IMR-90 (cell line): ENCODE measurements at regions not wholly inside any gene's neighbourhood (a gene's known extent, or its start where the extent isn't known, plus 50 kb on each side); places are given as distances from the start of the nearest gene placed in this dataset.

ENCODE experiments used
- ATAC-seq: fragments of 200-7000 bp; cut with Tn5 transposase; 2 replicates; pipeline ENCODE4 v1.9.1; 2020; ENCODE audit warnings: low read depth, mild to moderate bottlenecking, moderate library complexity
- BruUV-seq: library from RNA; stranded (reverse); fragments of 400-500 nt; replicated peaks from 2 replicates; lab custom pipeline; 2021; lab: Mats Ljungman, UMichigan
- CTCF ChIA-PET: fragments of 300-600 bp; formaldehyde crosslinking; extraction: SDS; loops from one replicate; lab custom pipeline; 2021; ENCODE audit warnings: antibody characterized with exemption; lab: Yijun Ruan, JAX
- POLR2A ChIA-PET: fragments of 300-600 bp; sonication (Branson Sonifier 250); formaldehyde crosslinking; loops from one replicate; lab custom pipeline; 2022; ENCODE audit warnings: antibody characterized with exemption; ENCODE audit not compliant: unreplicated experiment; lab: Charles Lee
- DNase-seq: peaks from one replicate; pipeline ENCODE4 v3.0.0; 2013
- H2AFZ ChIP-seq: replicated peaks from 2 replicates; pipeline ENCODE3; 2013; ENCODE audit warnings: low read length, mild to moderate bottlenecking; ENCODE audit not compliant: poor library complexity
- H2AK5ac ChIP-seq: 2 replicates; pipeline ENCODE4 v1.6.1; 2013; ENCODE audit warnings: low read depth, low read length, inconsistent platforms
- H2AK9ac ChIP-seq: replicated peaks from 2 replicates; pipeline ENCODE3; 2013; ENCODE audit warnings: mild to moderate bottlenecking, low read depth, low read length, moderate library complexity; ENCODE audit not compliant: poor library complexity
- H2BK120ac ChIP-seq: 2 replicates; pipeline ENCODE4 v1.6.1; 2013; ENCODE audit warnings: low read depth, low read length, inconsistent platforms
- H2BK15ac ChIP-seq: 3 replicates; pipeline ENCODE4 v1.6.1; 2013; ENCODE audit warnings: low read depth, low read length, inconsistent platforms
- H2BK20ac ChIP-seq: 2 replicates; pipeline ENCODE4 v1.6.1; 2013; ENCODE audit warnings: low read depth, mild to moderate bottlenecking, inconsistent platforms, low read length, moderate library complexity
- H2BK5ac ChIP-seq: 2 replicates; pipeline ENCODE4 v1.6.1; 2013; ENCODE audit warnings: mild to moderate bottlenecking, low read depth, low read length, inconsistent platforms; ENCODE audit not compliant: poor library complexity, severe bottlenecking
- H3K14ac ChIP-seq: replicated peaks from 2 replicates; pipeline ENCODE4 v1.6.1; 2013; ENCODE audit warnings: low read depth, low read length, inconsistent platforms
- H3K18ac ChIP-seq: 2 replicates; pipeline ENCODE4 v1.6.1; 2013; ENCODE audit warnings: low read depth, low read length, control low read depth
- H3K23ac ChIP-seq: 2 replicates; pipeline ENCODE4 v1.6.1; 2013; ENCODE audit warnings: low read depth, low read length, inconsistent platforms
- H3K27ac ChIP-seq: 2 replicates; pipeline ENCODE4 v1.5.1; 2013; ENCODE audit warnings: mild to moderate bottlenecking, control low read depth, low read length; ENCODE audit not compliant: insufficient read depth
- H3K27me3 ChIP-seq: 2 replicates; pipeline ENCODE4 v1.6.1; 2013; ENCODE audit warnings: low read length; ENCODE audit not compliant: control insufficient read depth, insufficient read depth
- H3K36me3 ChIP-seq: 2 replicates; pipeline ENCODE4 v1.6.1; 2013; ENCODE audit warnings: low read length, mixed read lengths; ENCODE audit not compliant: control insufficient read depth, insufficient read depth
- H3K4ac ChIP-seq: 2 replicates; pipeline ENCODE4 v1.6.1; 2013; ENCODE audit warnings: low read depth, low read length, inconsistent platforms
- H3K4me1 ChIP-seq: 2 replicates; pipeline ENCODE4 v1.6.1; 2013; ENCODE audit warnings: low read length, mixed read lengths; ENCODE audit not compliant: control insufficient read depth, insufficient read depth
- H3K4me2 ChIP-seq: 2 replicates; pipeline ENCODE4 v1.6.1; 2013; ENCODE audit warnings: low read depth, mild to moderate bottlenecking, control low read depth, low read length, moderate library complexity
- H3K4me3 ChIP-seq: 2 replicates; pipeline ENCODE4 v1.5.1; 2013; ENCODE audit warnings: low read depth, mild to moderate bottlenecking, control low read depth, low read length, moderate library complexity; ENCODE audit not compliant: insufficient read depth
- H3K56ac ChIP-seq: 2 replicates; pipeline ENCODE4 v1.6.1; 2013; ENCODE audit warnings: low read length, inconsistent platforms; ENCODE audit not compliant: insufficient read depth; ENCODE audit errors: extremely low read depth
- H3K79me1 ChIP-seq, 2 experiments: 2 replicates each; pipeline ENCODE4 v1.6.1; 2013; ENCODE audit warnings: low read length in 2 of 2, inconsistent platforms in 1 of 2, low read depth in 1 of 2
- H3K9ac ChIP-seq: 2 replicates; pipeline ENCODE4 v1.6.1; 2013; ENCODE audit warnings: low read depth, low read length, control low read depth
- H3K9me1 ChIP-seq: 2 replicates; pipeline ENCODE4 v1.6.1; 2013; ENCODE audit warnings: low read length, inconsistent platforms; ENCODE audit not compliant: insufficient read depth
- H3K9me3 ChIP-seq: 2 replicates; pipeline ENCODE4 v1.6.1; 2013; ENCODE audit warnings: low read length; ENCODE audit not compliant: control insufficient read depth, insufficient read depth
- H4K20me1 ChIP-seq: 2 replicates; pipeline ENCODE4 v1.6.1; 2013; ENCODE audit warnings: low read length, inconsistent platforms; ENCODE audit not compliant: insufficient read depth
- H4K5ac ChIP-seq: 2 replicates; pipeline ENCODE4 v1.6.1; 2013; ENCODE audit warnings: mild to moderate bottlenecking, low read depth, low read length, control low read depth
- H4K8ac ChIP-seq, 2 experiments: 2 replicates each; pipeline ENCODE4 v1.6.1; 2013; ENCODE audit warnings: low read depth in 2 of 2, low read length in 2 of 2, control low read depth in 1 of 2, inconsistent platforms in 1 of 2
- H4K91ac ChIP-seq: 2 replicates; pipeline ENCODE4 v1.6.1; 2013; ENCODE audit warnings: low read depth, low read length, inconsistent platforms; ENCODE audit not compliant: insufficient read depth
- BHLHE40 ChIP-seq: fragments of 150-350 bp; IDR thresholded peaks from 2 replicates; pipeline ENCODE4 v1.6.1; 2016; ENCODE audit warnings: mild to moderate bottlenecking, low read depth, low read length
- CHD1 ChIP-seq: IDR thresholded peaks from 2 replicates; pipeline ENCODE4 v1.6.1; 2012; ENCODE audit warnings: low read depth, low read length, improper control_type of control experiment
- NFE2L2 ChIP-seq: fragments of 150-350 bp; IDR thresholded peaks from 2 replicates; pipeline ENCODE4 v1.6.1; 2016; ENCODE audit warnings: low read depth, mild to moderate bottlenecking, low read length
- RAD21 ChIP-seq: IDR thresholded peaks from 2 replicates; pipeline ENCODE4 v1.6.1; 2012; ENCODE audit warnings: low read length, improper control_type of control experiment
- RCOR1 ChIP-seq: IDR thresholded peaks from 2 replicates; pipeline ENCODE4 v1.6.1; 2012; ENCODE audit warnings: mild to moderate bottlenecking, low read length, improper control_type of control experiment; ENCODE audit not compliant: insufficient replicate concordance
- RFX5 ChIP-seq: IDR thresholded peaks from 2 replicates; pipeline ENCODE4 v1.8.0; 2012; ENCODE audit warnings: low read depth, mild to moderate bottlenecking, low read length, moderate library complexity
- WGBS, 2 experiments: methylation state at CpG; one replicate each; pipeline versions ENCODE4 v1.1.5 to v1.1.7; 2013; ENCODE audit warnings: missing lambda C conversion rate in 2 of 2; ENCODE audit not compliant: insufficient read length in 1 of 2; ENCODE audit errors: extremely low coverage in 2 of 2; 5-methylcytosine and 5-hydroxymethylcytosine counted together
- dilution Hi-C: fragments of 300-500 bp; cut with HindIII; formaldehyde crosslinking; loops from one replicate; pipeline ENCODE4 v1.14.3; 2018; ENCODE audit warnings: low sequenced_read_pairs; ENCODE audit not compliant: unreplicated experiment
- in situ Hi-C: fragments of 300-500 bp; cut with MboI; formaldehyde crosslinking; loops from 3 replicates; pipeline ENCODE4 v1.14.3; 2019; ENCODE audit warnings: low sequenced_read_pairs, inconsistent platforms, mixed read lengths
- intact Hi-C: fragments of 100-400 bp; cut with micrococcal nuclease; formaldehyde crosslinking; loops from 2 replicates; pipeline ENCODE4 v1.10.0; 2022
- TF ChIP-seq, protein P1 (sequence below): fragments of 150-350 bp; IDR thresholded peaks from 2 replicates; pipeline ENCODE4 v1.6.1; 2016; ENCODE audit warnings: low read depth, mild to moderate bottlenecking, low read length, moderate library complexity, borderline replicate concordance
- TF ChIP-seq, protein P2 (sequence below): conservative IDR thresholded peaks from 2 replicates; pipeline ENCODE4 v1.5.1; 2012; ENCODE audit warnings: mild to moderate bottlenecking, low read depth, low read length, improper control_type of control experiment
- TF ChIP-seq, protein P3 (sequence below): fragments of 150-350 bp; IDR thresholded peaks from 2 replicates; pipeline ENCODE4 v1.6.1; 2017; ENCODE audit warnings: mild to moderate bottlenecking, antibody characterized with exemption, low read length, low read depth

DNA sequence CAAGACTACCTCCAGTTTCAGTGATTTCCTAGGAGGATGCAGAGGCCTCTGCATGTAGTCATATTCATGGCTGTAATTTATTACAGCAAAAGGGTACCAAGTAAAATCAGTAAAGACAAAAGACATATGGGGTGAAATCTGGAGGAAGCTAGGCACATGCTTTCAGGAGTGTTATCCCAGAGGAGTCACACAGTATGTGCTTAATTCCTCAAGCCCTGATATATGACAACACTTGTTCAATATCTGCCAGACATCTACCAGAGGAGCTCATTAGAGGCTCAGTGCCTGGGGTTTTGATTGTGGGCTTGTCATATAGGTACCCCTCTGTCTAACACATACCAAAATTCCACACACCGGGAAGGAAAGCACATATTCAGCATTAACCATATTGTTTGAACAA, 283.8 kb downstream of the CXCL12 start:
- H4K20me1 ChIP-seq: no peaks in the 10 kb centered on the region
- H3K56ac ChIP-seq: no peak overlapping the region
- no peaks in the 10 kb centered on the region for H3K9me3 ChIP-seq
- H2BK120ac ChIP-seq: no peak overlapping the region
- H2AFZ ChIP-seq: no peak overlapping the region
- H3K4ac ChIP-seq: no peak overlapping the region
- no peak overlapping the region for H3K27ac ChIP-seq
- no peak overlapping the region for H2AK5ac ChIP-seq
- H2BK20ac ChIP-seq: no peak overlapping the region
- no CpG with 5 or more reads among the region's 1 CpG for WGBS, 2 experiments
- no peaks in the 10 kb centered on the region for H3K9me1 ChIP-seq
- ChIA-PET CTCF (no interaction called here), POLR2A (no interaction called here)
- H4K8ac ChIP-seq: no peak overlapping the region
- no peak overlapping the region for H4K91ac ChIP-seq
- H3K9ac ChIP-seq: no peak overlapping the region
- ATAC-seq: no peak
- no peak for TF ChIP-seq RAD21
- TF ChIP-seq, protein P1, sequence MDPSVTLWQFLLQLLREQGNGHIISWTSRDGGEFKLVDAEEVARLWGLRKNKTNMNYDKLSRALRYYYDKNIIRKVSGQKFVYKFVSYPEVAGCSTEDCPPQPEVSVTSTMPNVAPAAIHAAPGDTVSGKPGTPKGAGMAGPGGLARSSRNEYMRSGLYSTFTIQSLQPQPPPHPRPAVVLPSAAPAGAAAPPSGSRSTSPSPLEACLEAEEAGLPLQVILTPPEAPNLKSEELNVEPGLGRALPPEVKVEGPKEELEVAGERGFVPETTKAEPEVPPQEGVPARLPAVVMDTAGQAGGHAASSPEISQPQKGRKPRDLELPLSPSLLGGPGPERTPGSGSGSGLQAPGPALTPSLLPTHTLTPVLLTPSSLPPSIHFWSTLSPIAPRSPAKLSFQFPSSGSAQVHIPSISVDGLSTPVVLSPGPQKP: no peak
- TF ChIP-seq RFX5: no peak
- TF ChIP-seq, protein P2, sequence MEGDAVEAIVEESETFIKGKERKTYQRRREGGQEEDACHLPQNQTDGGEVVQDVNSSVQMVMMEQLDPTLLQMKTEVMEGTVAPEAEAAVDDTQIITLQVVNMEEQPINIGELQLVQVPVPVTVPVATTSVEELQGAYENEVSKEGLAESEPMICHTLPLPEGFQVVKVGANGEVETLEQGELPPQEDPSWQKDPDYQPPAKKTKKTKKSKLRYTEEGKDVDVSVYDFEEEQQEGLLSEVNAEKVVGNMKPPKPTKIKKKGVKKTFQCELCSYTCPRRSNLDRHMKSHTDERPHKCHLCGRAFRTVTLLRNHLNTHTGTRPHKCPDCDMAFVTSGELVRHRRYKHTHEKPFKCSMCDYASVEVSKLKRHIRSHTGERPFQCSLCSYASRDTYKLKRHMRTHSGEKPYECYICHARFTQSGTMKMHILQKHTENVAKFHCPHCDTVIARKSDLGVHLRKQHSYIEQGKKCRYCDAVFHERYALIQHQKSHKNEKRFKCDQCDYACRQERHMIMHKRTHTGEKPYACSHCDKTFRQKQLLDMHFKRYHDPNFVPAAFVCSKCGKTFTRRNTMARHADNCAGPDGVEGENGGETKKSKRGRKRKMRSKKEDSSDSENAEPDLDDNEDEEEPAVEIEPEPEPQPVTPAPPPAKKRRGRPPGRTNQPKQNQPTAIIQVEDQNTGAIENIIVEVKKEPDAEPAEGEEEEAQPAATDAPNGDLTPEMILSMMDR: no peak
- TF ChIP-seq, protein P3, sequence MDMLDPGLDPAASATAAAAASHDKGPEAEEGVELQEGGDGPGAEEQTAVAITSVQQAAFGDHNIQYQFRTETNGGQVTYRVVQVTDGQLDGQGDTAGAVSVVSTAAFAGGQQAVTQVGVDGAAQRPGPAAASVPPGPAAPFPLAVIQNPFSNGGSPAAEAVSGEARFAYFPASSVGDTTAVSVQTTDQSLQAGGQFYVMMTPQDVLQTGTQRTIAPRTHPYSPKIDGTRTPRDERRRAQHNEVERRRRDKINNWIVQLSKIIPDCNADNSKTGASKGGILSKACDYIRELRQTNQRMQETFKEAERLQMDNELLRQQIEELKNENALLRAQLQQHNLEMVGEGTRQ: no peak
- no peak for TF ChIP-seq BHLHE40
- no peak for TF ChIP-seq NFE2L2
- no peak for TF ChIP-seq CHD1
- no peak for TF ChIP-seq RCOR1
- no peak overlapping the region for H3K4me2 ChIP-seq
- intact Hi-C loops (no loop called here), dilution Hi-C loops (no loop called here), in situ Hi-C loops (no loop called here)
- no peak overlapping the region for H2AK9ac ChIP-seq
- no peak overlapping the region for H2BK15ac ChIP-seq
- no peaks in the 10 kb centered on the region for H3K27me3 ChIP-seq
- H3K14ac ChIP-seq: no peak overlapping the region
- H3K79me1 ChIP-seq: no peaks in the 10 kb centered on the region
- no peak overlapping the region for H4K5ac ChIP-seq
- DNase-seq: no peak
- H3K36me3 ChIP-seq: no peaks in the 10 kb centered on the region
- no peak overlapping the region for H3K4me3 ChIP-seq
- no TSS peak for BruUV-seq
- H3K18ac ChIP-seq: no peak overlapping the region
- no peak overlapping the region for H2BK5ac ChIP-seq
- no peak overlapping the region for H3K23ac ChIP-seq
- no peaks in the 10 kb centered on the region for H3K4me1 ChIP-seq
